Stimulated activated CD4-positive, alpha-beta T cell treated with anti-CD3 and anti-CD28 coated beads, Interleukin-4, amount 100 ng/mL, for 48 hours (primary cell): ENCODE measurements at regions not wholly inside any gene's neighbourhood (a gene's known extent, or its start where the extent isn't known, plus 50 kb on each side); places are given as distances from the start of the nearest gene placed in this dataset.

Experiments
- DNase-seq, 2 donors: peaks; one replicate each; pipeline ENCODE4 v3.0.0-alpha.2; 2020; ENCODE audit warnings: low read depth in 2 of 2

DNA sequence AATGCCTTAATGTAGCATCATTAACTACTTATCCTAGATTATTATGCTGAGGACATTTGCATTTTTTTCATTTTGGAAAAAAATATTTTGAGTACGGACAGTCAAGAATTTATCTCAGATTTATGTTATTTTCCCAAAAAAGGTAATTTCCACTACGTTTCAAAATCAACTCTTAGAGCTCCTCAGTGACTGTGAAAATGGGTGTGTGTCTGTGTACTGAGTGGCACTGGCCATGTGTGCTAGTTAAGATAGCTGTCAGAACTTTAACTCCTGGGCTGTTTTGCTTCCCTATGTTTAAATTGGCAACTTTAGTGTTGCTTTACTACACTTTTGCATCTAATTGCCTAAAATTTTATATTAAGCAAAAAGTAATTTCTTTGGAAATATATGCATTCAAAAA lies 927.4 kb downstream of the EFNB2 start:
- DNase-seq: no peak

DNA sequence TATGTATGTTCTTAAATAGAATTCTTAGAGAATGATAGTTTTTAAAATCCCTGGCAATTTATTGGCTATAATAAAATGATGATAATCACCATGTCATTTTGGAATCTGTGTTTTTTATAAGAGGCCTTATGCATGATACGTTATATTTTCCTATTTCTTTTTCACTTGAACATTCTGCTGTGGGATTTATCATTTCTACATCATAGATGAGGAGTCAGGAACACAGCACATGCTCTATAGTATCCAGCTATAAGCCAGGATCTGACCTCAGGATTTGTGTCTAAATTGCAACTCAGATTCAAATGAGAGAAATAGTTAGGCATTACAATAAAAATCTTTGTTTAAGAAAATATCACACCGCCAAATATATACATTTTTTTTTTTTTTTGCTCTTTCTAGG lies 928.0 kb downstream of the EFNB2 start:
- no peak for DNase-seq

DNA sequence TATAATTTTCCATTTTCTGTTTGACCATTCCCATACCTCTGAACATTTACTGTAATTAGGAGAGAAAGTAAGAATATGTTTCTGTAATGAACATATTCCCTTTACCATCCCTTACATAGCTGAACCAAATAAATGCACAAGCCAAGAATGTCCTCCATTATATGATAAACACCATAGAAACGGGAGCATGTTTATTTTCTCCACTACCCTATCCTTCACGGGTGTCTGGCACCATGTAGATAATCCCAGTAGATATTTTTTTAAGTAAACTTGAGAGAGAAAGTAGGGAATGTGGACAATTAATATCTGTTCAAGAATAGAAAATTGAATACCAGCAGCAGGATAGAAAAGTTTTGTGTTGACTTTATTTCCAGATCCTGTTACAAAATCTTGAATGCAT lies 928.4 kb downstream of the EFNB2 start:
- DNase-seq: no peak

DNA sequence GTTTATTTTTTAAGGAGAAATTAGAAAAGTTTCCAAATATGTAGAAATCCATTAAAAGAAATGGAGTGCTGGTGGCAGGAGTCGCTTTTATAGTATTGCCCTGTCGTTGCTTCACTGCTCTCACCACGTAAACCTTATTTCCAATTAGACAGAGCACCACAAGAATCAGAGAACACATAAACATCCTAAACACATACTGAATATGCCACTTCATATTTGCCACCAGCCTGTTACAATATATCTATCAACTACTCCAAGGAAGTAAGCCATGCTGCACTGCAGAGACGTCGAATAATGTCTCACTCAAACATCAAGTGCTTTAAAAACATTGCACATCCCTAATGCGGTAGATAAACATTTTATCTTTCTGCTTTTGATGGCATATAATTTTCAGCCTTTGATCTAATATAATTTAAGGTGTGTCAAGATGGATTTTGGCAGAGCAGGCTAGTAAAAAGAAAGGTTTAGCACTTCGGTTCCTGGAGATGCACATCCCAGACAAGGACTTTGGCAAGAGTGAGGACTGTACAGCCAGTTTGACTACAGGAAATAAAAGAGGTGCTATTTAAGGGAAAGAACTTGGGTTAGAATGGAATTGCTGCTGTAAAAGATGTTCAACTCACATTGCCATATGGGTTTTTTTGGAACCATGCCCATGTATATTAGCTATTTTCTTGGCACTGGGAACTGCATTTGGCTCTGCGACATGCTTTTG lies 932.3 kb downstream of the EFNB2 start:
- DNase-seq: no peak

DNA sequence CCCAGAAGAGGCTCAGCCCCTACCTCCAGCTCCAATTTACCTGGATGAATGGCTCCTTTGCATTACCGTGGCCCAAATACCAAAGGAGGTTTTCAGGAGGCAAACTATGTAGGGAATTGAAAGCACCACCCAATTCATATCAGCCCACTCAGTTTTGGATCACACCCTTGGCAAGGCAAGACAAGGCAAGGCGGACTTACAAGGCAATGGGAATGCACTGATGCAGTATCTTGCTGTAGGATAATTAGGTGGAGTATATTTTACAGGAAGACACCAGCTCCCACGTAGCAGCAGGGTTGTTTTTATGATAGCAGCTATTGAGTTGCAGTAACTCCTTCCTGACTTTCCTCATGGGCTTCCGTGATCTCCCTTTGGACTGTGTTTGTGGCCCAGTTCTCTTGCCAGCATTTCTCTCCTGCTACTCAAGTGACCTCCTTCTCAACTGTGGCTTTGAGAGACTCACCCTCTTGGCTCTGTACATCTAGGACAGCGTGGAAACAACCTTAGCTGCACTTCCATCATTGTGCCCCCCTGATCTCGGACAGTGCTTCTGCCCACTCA lies 935.9 kb downstream of the EFNB2 start:
- DNase-seq: no peak

DNA sequence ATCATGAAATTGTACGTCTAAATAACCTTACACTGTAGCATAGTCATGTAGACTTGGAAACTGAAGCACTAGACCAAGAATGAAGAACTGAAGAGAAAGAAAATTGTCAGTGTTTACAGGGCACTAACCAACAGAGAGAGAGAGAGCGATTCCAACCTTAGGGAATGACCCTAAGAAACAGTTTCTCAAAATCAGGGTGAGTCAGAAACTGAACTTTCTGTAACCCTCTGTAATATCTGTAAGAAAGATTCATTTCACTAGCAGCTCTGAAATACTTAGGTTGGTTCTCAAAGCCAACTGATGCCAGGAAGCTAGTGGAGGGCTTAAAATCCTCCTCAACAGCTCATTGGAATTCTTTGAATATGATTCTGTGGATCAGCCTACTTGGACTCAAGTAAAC lies 936.9 kb downstream of the EFNB2 start:
- no peak for DNase-seq

DNA sequence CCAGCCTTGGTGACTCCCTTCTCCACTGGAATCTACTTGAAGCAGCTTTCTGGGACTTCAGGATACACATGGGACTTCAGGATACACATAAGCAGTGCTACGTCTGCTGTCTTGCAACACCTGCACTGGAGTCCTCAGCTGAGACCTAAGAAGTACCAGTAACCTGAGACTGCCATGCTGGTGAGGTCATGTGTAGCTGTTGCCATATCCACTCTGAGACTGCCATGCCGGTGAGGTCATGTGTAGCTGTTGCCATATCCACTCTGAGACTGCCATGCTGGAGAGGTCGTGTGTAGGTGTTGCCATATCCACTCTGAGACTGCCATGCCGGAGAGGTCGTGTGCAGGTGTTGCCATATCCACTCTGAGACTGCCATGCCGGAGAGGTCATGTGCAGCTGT lies 937.9 kb downstream of the EFNB2 start:
- DNase-seq: no peak

DNA sequence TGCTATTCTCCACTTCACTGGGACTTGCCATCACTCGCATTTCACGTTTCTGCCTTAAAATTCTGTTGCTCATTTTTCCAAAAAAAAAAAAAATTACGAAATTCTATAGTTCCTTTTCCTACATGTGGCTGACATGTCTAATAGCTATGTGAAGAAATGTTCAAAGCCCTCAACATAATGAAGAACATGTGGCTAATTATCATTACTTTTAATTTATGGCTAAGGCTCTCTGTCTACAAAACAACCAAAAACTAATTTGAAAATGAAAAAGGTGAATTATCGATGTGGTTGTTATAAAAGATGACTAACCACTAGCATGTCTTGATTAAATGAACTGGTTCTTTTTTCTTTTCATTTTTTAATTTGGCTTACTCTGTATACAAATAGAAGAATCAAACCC lies 940.0 kb downstream of the EFNB2 start:
- DNase-seq: no peak

DNA sequence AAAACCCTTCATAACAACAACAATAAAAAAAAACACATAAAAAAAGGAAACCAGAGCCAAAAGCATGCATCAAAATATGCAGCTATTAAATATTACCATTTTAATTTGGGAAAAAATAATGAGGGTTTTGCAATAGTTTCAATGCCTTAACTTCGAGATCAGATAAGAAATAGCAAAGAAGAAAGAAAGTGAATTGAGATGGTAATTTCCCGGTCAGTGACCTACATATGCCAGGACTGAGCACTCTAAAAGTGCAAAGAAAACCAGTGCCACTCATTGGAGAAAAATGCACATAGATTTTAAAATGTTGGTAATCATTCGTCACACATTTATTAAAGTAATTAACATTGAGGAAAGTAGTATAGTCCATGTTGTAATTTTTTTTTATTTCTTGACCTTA lies 944.2 kb downstream of the EFNB2 start:
- no peak for DNase-seq

DNA sequence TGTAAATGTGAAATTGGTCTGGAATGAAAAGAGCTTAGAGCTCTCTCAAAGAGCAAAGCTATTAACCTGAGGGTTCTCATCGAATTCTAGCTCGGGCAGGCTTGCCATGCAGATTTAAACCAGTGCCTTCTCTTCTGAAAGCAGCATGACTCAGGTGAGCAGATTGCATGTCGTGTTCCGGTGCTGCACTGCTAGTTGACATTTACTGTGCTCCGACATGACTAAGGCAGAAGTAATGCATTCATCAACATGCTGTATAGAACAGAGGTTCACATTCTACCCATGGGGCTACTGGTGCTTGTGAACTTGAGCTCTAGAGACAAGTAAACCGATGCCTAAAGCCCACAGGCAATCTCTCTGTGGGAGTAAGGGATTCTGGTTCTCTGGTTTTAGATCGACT lies 947.7 kb downstream of the EFNB2 start:
- no peak for DNase-seq

DNA sequence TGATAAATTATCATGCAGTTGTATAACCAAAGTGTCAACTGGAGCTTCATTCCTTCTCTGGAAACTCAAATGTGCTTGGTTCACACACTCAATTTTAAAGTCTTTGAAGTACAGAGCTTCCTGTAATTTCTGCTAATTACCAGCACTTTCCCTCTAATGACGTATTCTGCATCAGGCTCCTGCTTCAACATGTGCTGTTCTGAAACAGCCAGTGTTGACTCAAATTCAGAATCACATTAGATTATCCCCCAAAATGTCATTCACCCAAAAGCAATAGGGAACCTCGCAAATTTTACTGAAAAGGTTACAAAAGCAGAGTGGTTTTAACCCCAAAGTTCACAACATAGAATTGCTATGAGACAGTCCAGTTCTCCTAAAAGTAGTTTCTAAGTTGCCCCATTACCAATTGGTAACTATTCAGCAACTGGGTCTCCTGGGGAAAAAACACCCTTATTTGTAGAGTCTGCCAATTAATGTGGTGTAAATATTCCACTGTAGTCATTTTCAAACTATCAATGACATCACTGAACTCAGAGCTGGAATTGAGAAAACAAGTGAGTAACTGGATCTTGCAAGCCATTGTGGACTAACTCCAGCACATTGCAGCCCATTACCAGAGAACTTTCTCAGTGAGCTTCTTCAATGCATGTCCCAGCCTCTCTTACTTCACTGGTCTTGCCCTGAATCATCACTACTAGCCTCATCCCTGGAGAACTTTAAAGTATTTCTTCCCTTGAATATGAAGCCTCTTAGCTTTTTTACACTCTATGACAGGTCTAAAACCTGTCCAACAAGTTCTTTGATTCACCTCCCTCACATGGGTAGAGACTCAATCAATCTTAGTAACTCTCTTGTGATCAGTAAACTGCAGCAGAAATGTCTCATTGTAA lies 955.4 kb downstream of the EFNB2 start:
- DNase-seq: no peak

DNA sequence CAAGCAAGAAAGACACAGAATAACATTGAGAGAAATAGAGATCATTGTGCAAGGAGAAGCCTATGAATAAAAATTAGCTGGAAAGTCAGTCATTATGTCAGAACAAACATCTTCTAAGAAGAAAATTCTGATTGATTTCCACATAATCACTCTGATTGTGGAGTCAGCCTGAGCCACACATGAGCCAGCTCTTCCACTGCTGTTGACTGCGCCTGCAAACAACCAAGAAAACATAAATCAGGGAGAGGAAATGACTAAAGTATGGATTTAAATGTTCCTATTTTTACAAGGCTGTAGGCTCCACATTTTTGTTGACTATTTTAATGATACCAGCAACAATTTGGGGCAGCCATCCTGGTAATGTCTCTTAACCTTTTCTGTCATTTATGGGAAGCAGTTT lies 962.3 kb downstream of the EFNB2 start:
- DNase-seq: no peak

DNA sequence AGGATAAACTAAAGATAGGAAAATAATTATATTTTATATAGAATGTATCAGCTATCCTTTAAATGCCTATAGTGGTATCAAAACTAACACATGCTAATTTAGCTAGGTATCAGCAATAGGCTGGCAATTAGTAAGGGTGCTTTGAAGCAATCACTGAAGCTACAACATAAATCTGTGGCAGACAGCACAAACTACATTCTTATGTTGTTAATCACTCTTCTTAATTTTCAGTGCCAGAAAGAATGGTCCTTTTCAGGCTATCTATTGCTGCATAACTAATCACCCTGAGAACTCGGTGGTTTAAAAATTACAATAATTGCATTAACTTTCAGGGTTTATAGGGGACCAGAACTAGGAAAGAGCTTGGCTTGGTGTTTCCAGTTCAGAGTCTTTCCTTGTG lies 963.1 kb downstream of the EFNB2 start:
- DNase-seq: no peak

DNA sequence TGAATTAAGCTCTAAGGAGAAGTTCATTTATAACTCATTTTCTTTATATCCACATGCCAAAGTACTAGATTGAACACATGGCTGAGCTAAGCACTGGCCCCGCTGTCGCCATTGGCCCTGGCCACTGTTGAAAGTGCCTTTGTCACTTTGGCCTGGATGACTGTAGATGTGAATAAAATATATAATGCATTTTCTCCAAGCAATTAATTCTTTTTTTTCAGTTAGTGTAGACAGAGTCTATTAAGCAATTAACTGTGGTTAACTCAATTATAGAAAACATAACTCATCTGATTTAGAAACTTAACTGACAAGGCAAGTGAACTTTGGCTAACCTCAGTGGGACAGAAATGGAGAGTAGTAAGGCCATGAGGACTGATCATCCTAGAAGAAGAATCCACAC lies 965.6 kb downstream of the EFNB2 start:
- no peak for DNase-seq

DNA sequence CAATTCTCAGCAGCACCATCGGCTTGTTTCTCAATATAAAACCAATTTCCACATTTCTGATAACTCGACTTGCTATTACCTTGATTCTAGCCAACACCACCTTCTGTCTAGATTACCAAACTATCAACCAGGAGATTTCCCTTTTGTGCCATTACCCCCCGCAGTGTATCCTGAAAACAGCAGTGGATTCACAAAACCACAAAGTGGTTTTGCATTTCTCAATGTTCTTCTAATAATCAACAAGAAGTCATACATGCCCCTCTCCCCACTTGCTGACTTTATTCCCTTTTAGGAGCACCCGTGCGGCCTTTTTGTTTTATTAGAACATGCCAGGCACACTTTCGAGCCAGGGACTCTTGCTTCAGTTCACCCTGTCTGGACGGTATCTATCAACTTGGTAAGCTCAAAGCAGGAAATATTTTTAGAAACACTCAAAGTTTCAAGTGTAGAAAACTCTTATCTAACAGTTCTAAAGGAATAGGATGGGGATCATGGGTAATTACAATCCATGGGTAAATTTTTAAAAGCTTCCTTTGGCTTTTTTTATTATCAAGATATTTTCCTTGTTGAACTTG lies 967.4 kb downstream of the EFNB2 start:
- DNase-seq: no peak

DNA sequence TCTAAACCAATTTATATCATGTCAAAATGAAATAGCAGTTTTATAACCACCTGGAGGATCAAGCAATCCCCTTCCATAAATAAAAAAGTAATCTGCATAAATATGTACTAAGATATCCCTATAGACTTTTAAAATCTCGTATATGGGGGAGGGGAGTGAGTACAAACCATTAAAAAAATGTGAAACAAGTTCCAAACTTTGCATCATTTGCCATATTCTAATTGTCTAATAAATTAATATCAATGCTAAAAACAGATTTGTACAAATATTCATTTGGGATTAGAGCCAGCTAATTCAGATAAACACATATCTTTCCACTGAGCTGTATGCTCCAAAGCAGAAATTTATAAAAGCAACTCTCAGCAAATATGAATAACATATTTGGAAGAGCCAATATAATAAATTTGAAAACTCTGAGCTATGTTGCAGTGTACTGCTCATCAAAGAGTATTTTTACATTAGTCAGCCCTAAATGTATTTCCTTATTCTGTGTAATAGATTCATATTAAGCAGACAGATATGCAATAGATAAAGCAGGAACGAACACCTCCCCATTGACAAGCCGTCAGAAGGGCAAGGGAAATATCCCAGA lies 970.2 kb downstream of the EFNB2 start:
- DNase-seq: no peak

DNA sequence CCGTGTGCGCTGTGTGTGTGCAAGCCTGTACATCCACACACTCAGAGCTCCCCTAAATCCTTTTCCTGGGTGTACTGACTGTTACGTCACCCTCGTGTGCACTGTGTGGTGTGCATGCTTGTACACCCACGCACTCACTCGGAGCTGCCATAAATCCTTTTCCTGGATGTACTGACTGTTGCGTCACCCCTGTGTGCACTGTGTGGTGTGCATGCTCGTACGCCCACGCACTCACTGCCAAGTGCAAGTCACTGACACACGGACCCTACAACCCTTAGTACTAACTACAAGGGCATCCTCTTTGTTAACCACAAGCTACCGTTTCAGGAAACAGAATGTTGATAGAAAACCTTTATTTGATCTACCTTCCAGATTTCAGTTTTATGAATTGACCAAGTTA lies 983.4 kb downstream of the EFNB2 start:
- no peak for DNase-seq

DNA sequence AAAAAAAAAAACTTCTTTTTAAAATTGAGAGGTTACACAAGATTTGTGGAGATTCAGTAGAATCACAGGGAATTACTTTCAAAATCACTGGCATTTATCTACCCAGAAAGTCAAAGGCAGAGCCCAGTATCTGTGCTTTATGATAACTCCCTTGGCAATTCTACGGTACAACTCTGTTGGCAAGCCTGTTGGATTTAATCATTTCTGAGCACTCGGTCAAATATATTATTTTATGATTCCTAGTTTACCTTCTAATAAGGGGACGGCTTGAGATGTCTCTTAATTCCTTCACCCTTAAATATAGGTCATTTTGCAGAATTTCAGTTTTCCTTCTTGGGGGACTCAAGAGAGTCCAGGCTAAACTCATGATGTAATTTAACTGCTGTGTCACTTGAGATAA lies 987.6 kb downstream of the EFNB2 start:
- DNase-seq: no peak

DNA sequence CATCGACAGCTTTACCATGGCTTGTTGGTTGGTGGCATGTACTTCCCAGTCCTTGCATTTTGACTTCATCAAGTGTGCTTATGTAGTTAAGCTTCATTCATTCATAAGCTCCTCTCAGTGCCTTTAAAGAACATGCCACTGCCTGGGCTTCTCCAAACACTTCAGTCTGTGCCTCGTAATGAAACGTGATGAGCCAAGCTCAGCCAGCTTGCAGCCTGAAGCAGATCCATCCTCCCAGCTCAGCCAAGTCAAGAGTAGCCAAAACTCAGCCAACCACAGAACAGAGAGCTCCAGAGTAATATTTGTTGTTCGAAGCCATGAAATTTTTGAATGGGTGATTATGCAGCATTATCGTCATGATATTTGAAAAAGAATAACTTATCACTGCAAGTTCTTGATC lies 989.7 kb downstream of the EFNB2 start:
- DNase-seq: no peak

DNA sequence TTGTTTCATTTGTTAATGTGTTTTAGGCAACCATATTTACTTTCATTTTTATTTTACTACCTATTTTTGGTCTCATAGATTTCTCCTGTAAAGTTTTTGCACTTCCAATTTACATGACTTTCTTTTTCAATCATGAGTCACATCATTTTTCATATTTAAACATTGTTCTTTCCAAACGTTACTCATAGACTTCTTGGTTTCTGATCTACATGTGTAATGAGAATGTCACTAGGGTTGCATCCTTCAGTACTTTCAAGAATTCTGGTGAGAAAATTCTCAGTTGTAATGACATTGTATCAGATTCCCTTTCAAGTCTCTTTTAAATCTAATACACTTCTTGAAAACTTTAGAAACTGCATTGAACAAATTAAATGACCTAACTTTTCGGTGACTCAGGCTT lies 991.7 kb downstream of the EFNB2 start:
- no peak for DNase-seq

DNA sequence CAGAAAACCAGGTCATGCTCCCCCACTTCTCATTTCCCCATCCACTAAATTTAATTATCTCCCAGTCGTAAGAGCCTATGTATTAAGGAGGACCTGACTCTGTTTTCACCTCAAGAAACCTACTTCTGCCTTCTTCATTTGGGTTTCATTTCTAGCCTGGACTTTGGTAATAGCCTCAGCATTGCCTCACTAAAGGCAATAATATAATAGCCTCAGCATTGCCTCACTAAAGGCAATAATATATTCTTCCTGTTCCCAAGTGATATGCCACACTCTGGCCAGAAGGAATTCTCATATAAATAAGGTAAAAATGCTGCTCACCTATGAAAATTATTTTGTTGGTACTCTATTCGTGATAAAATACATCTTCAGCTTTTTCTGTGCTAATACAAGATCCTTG lies 993.9 kb downstream of the EFNB2 start:
- no peak for DNase-seq

DNA sequence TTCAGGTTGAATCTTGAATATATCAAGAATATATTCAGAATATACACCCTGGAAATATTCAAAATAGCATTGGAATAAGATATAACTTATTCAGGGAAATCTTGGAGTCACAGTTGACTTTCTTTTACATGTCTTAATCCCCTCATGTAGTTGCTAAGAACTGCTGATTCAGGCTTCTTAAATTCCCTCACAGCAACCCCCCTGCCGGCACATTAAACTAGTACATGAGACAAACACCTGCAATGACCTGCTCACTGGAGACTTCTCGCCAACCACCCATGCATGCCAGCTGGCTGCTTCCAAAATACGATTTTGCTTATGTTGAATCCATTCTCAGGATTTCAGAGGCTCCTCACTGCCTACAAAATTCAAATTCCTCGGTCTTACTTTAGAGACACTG lies 997.1 kb downstream of the EFNB2 start:
- DNase-seq: no peak
